Upper lobe of left lung (tissue), 6 donors: ENCODE measurements at regions not wholly inside any gene's neighbourhood (a gene's known extent, or its start where the extent isn't known, plus 50 kb on each side); places are given as distances from the start of the nearest gene placed in this dataset.

Experiments
- ATAC-seq, 2 donors: fragments of 200-7000 bp; cut with Tn5 transposase; one replicate each; pipeline ENCODE4 v1.9.1; 2022; ENCODE audit warnings: mild to moderate bottlenecking in 2 of 2, moderate library complexity in 2 of 2; ENCODE audit not compliant: low FRiP score in 2 of 2
- DNase-seq, 2 donors: peaks; one replicate each; pipeline ENCODE4 v3.0.0-alpha.2; 2019 to 2020
- H3K27ac ChIP-seq, 4 donors: fragments of 200-600 bp; sonication (generic); one replicate each; pipeline ENCODE4 v1.5.1; 2016 to 2019
- H3K27me3 ChIP-seq, 4 donors: fragments of 200-600 bp; sonication (generic); one replicate each; pipeline ENCODE4 v1.5.1; 2017 to 2019
- H3K36me3 ChIP-seq, 4 donors: fragments of 200-600 bp; sonication (generic); one replicate each; pipeline ENCODE4 v1.5.1; 2016 to 2019
- H3K4me1 ChIP-seq, 4 donors: fragments of 200-600 bp; sonication (generic); one replicate each; pipeline ENCODE4 v1.5.1; 2018 to 2019
- H3K4me3 ChIP-seq, 4 donors: fragments of 200-600 bp; sonication (generic); one replicate each; pipeline ENCODE4 v1.5.1; 2017 to 2019; ENCODE audit warnings: mild to moderate bottlenecking in 2 of 4, moderate library complexity in 1 of 4
- H3K9me3 ChIP-seq, 4 donors: fragments of 200-600 bp; sonication (generic); one replicate each; pipeline ENCODE4 v1.5.1; 2018 to 2019
- CTCF ChIP-seq, 6 experiments: fragments of 450-650 bp in 4 of 6; fragments of 200-600 bp in 2 of 6; sonication (generic) in 2 of 6; IDR thresholded peaks; one replicate each; pipeline ENCODE4 v1.5.1; 2016 to 2019; ENCODE audit warnings: antibody characterized with exemption in 6 of 6
- EP300 ChIP-seq, 4 donors: sonication (generic); formaldehyde crosslinking; IDR thresholded peaks; one replicate each; pipeline ENCODE4 v1.5.1; 2017; ENCODE audit warnings: antibody characterized with exemption in 4 of 4, control low read depth in 2 of 4
- POLR2A ChIP-seq, 4 donors: fragments of 450-650 bp; IDR thresholded peaks; one replicate each; pipeline ENCODE4 v1.5.1; 2016 to 2017; ENCODE audit warnings: antibody characterized with exemption in 4 of 4, mild to moderate bottlenecking in 2 of 4
- POLR2AphosphoS5 ChIP-seq, 2 donors: sonication (generic); formaldehyde crosslinking; IDR thresholded peaks; one replicate each; pipeline ENCODE4 v1.5.1; 2017; ENCODE audit warnings: antibody characterized with exemption in 2 of 2
- WGBS, 2 donors: methylation state at CpG; one replicate each; pipeline ENCODE4 v1.1.5; 2017 to 2018; 5-methylcytosine and 5-hydroxymethylcytosine counted together
- donor health status: DM: no; HTN: no; CAD: no; lungs with moderate emphysema.
- donor health status: DM: no; HTN: yes; CAD: no; lungs with severe emphysema.

- H3K4me1 ChIP-seq = no peaks in the 10 kb centered on the region
- TF ChIP-seq POLR2A (IDR thresholded peaks at IDR 0.05) = no peak
- TF ChIP-seq CTCF (IDR thresholded peaks at IDR 0.05) = no peak
- no peak for TF ChIP-seq POLR2AphosphoS5 (IDR thresholded peaks at IDR 0.05)
- no peak for TF ChIP-seq EP300 (IDR thresholded peaks at IDR 0.05)
- H3K4me3 ChIP-seq = no peak overlapping the region
- H3K27me3 ChIP-seq = no peaks in the 10 kb centered on the region
- H3K36me3 ChIP-seq = no peaks in the 10 kb centered on the region
- no peak for ATAC-seq
- H3K27ac ChIP-seq = no peak overlapping the region
- WGBS, 2 donors = 57 to 58% methylated on average over 4 of the region's 4 CpGs
- no peaks in the 10 kb centered on the region for H3K9me3 ChIP-seq
- DNase-seq = no peak
Measured at GRCh38 chr2:146228466-146229058, 1616.3 kb upstream of the ACVR2A start.

- TF ChIP-seq POLR2A (IDR thresholded peaks at IDR 0.05) (no peak), CTCF (IDR thresholded peaks at IDR 0.05) (no peak), POLR2AphosphoS5 (IDR thresholded peaks at IDR 0.05) (no peak), EP300 (IDR thresholded peaks at IDR 0.05) (no peak)
- ATAC-seq (no peak), DNase-seq (no peak)
- Histone ChIP-seq H3K4me1 (no peaks in the 10 kb centered on the region), H3K4me3 (no peak overlapping the region), H3K27me3 (no peaks in the 10 kb centered on the region), H3K36me3 (no peaks in the 10 kb centered on the region), H3K27ac (no peak overlapping the region), H3K9me3 (no peaks in the 10 kb centered on the region)
- WGBS, 2 donors = 54 to 61% methylated on average over 1 of the region's 1 CpG
Measured at GRCh38 chr2:146228020-146228393, 1616.8 kb upstream of the ACVR2A start.

- no peaks in the 10 kb centered on the region for H3K4me1 ChIP-seq
- TF ChIP-seq POLR2AphosphoS5 (IDR thresholded peaks at IDR 0.05) = no peak
- TF ChIP-seq POLR2A (IDR thresholded peaks at IDR 0.05) = no peak
- TF ChIP-seq EP300 (IDR thresholded peaks at IDR 0.05) = no peak
- TF ChIP-seq CTCF (IDR thresholded peaks at IDR 0.05) = no peak
- no peak overlapping the region for H3K27ac ChIP-seq
- no peaks in the 10 kb centered on the region for H3K36me3 ChIP-seq
- no peaks in the 10 kb centered on the region for H3K27me3 ChIP-seq
- H3K4me3 ChIP-seq = no peak overlapping the region
- DNase-seq = no peak
- no peak for ATAC-seq
- no peaks in the 10 kb centered on the region for H3K9me3 ChIP-seq
- WGBS, 2 donors = 81 to 84% methylated on average over 7 of the region's 7 CpGs
Measured at GRCh38 chr2:146227152-146228019, 1617.4 kb upstream of the ACVR2A start.

GRCh38 chr2:146226077-146226476, 1618.8 kb upstream of the ACVR2A start:
- no peaks in the 10 kb centered on the region for H3K27me3 ChIP-seq
- no peak for TF ChIP-seq EP300 (IDR thresholded peaks at IDR 0.05)
- TF ChIP-seq POLR2A (IDR thresholded peaks at IDR 0.05) = no peak
- no peak for TF ChIP-seq CTCF (IDR thresholded peaks at IDR 0.05)
- TF ChIP-seq POLR2AphosphoS5 (IDR thresholded peaks at IDR 0.05) = no peak

More at GRCh38 chr2:146226077-146226476, 1618.8 kb upstream of the ACVR2A start:
- no peak for DNase-seq
- Histone ChIP-seq H3K4me1 (no peaks in the 10 kb centered on the region), H3K36me3 (no peaks in the 10 kb centered on the region), H3K27ac (no peak overlapping the region), H3K9me3 (no peaks in the 10 kb centered on the region), H3K4me3 (no peak overlapping the region)
- 90 to 95% methylated on average over 2 of the region's 2 CpGs for WGBS, 2 donors
- ATAC-seq = no peak
